SK-N-SH (cell line): ENCODE measurements at regions not wholly inside any gene's neighbourhood (a gene's known extent, or its start where the extent isn't known, plus 50 kb on each side); places are given as distances from the start of the nearest gene placed in this dataset.

Source experiments
- FOSL2 ChIP-seq: IDR thresholded peaks from 2 replicates; pipeline ENCODE4 v1.4.0; 2012; ENCODE audit warnings: low read depth, mild to moderate bottlenecking, moderate library complexity, borderline replicate concordance
- FOXJ3 ChIP-seq: sonication (generic); formaldehyde crosslinking; IDR thresholded peaks from 2 replicates; pipeline ENCODE4 v1.5.1; 2020; ENCODE audit warnings: mild to moderate bottlenecking, missing genetic modification reagents
- GATA2 ChIP-seq: sonication (generic); formaldehyde crosslinking; IDR thresholded peaks from 2 replicates; pipeline ENCODE4 v1.5.0; 2020; ENCODE audit warnings: mild to moderate bottlenecking, missing genetic modification reagents
- MXI1 ChIP-seq: IDR thresholded peaks from 2 replicates; pipeline ENCODE4 v1.6.1; 2012; ENCODE audit warnings: mild to moderate bottlenecking, low read depth, low read length, improper control_type of control experiment
- POLR2AphosphoS5 ChIP-seq: IDR thresholded peaks from 2 replicates; pipeline ENCODE4 v1.6.1; 2012; ENCODE audit warnings: low read depth, low read length
- TF ChIP-seq, protein P1 (sequence below): fragments of 200-600 bp; sonication (generic); IDR thresholded peaks from 2 replicates; pipeline ENCODE4 v1.6.1; 2017; ENCODE audit warnings: antibody characterized with exemption, mild to moderate bottlenecking, moderate library complexity

DNA sequence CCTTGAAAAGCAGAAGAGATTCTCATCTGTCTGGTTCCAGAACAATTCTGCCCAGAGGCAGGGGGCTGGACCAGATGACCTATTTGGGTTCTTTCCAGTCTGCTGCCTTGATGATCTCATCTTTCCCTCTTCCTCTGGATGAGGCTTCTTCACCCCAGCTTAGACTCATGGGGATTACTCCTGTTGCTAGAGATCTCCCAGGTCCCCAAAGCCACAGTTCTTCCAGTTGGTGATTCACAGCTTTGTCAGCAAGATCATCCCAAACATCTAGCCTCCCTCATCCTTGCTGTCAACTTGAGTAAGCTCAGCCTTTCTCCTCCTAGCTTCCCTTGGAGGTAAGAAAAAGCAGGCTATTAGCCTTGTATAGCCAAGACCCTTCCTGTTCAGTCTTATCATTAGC lies 64.2 kb upstream of the PJA1 start:
- TF ChIP-seq, protein P1, sequence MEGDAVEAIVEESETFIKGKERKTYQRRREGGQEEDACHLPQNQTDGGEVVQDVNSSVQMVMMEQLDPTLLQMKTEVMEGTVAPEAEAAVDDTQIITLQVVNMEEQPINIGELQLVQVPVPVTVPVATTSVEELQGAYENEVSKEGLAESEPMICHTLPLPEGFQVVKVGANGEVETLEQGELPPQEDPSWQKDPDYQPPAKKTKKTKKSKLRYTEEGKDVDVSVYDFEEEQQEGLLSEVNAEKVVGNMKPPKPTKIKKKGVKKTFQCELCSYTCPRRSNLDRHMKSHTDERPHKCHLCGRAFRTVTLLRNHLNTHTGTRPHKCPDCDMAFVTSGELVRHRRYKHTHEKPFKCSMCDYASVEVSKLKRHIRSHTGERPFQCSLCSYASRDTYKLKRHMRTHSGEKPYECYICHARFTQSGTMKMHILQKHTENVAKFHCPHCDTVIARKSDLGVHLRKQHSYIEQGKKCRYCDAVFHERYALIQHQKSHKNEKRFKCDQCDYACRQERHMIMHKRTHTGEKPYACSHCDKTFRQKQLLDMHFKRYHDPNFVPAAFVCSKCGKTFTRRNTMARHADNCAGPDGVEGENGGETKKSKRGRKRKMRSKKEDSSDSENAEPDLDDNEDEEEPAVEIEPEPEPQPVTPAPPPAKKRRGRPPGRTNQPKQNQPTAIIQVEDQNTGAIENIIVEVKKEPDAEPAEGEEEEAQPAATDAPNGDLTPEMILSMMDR, result no peak
- TF ChIP-seq FOSL2 (peak; percentile 27; the same call in 1 of the 2 replicates), MXI1 (no peak), FOXJ3 (CRISPR knock-in tag) (no peak), GATA2 (CRISPR knock-in tag) (no peak), POLR2AphosphoS5 (no peak)
